ENCODE measurements at regions not wholly inside any gene's neighbourhood (a gene's known extent, or its start where the extent isn't known, plus 50 kb on each side); places are given as distances from the start of the nearest gene placed in this dataset.

- no peak for DNase-seq (ENCODE audit: low read depth, low spot score)
- TF ChIP-seq CTCF (IDR thresholded peaks at IDR 0.05; ENCODE audit: low read depth, low read length) = no peak
- H3K27me3 ChIP-seq (ENCODE audit: control insufficient read depth, insufficient read depth, low read length) = no peaks in the 10 kb centered on the region
- no peaks in the 10 kb centered on the region for H3K9me3 ChIP-seq (ENCODE audit: control insufficient read depth, insufficient read depth, low read length)
- POLR2A ChIA-PET = no interaction called here
- no peak overlapping the region for H3K4me3 ChIP-seq (ENCODE audit: low read depth, low read length)
- CTCF ChIA-PET = interaction anchor here (0.6 kb wide), 1 partner anchor 38 kb away, joined by 3 read pairs; no protein-coding TSS in a partner anchor
- H3K27ac ChIP-seq (ENCODE audit: low read depth, low read length) = no peak overlapping the region
These were observed 56.1 kb upstream of the HAO2 start for GRCh38 chr1:119312500-119312899.

- no peak for TF ChIP-seq CTCF (IDR thresholded peaks at IDR 0.05; ENCODE audit: low read depth, low read length)
- H3K27ac ChIP-seq (ENCODE audit: low read depth, low read length) = no peak overlapping the region
- H3K27me3 ChIP-seq (ENCODE audit: control insufficient read depth, insufficient read depth, low read length) = no peaks in the 10 kb centered on the region
- ChIA-PET CTCF (interaction anchor here (0.9 to 1.1 kb wide), 2 partner anchors 38 to 39 kb away, joined by 3 read pairs; no protein-coding TSS in a partner anchor), POLR2A (no interaction called here)
- no peak overlapping the region for H3K4me3 ChIP-seq (ENCODE audit: low read depth, low read length)
- no peaks in the 10 kb centered on the region for H3K9me3 ChIP-seq (ENCODE audit: control insufficient read depth, insufficient read depth, low read length)
- DNase-seq (ENCODE audit: low read depth, low spot score) = no peak
These were observed 54.4 kb upstream of the HAO2 start for GRCh38 chr1:119314001-119314796.

- ChIA-PET CTCF (interaction anchor here (0.5 kb wide), 1 partner anchor 926 kb away, joined by 3 read pairs; no protein-coding TSS in a partner anchor), POLR2A (no interaction called here)
- Histone ChIP-seq H3K27me3 (ENCODE audit: control insufficient read depth, insufficient read depth, low read length) (no peaks in the 10 kb centered on the region), H3K9me3 (ENCODE audit: control insufficient read depth, insufficient read depth, low read length) (no peaks in the 10 kb centered on the region), H3K4me3 (ENCODE audit: low read depth, low read length) (no peak overlapping the region), H3K27ac (ENCODE audit: low read depth, low read length) (peak overlapping the region; percentile 21)
- no peak for TF ChIP-seq CTCF (IDR thresholded peaks at IDR 0.05; ENCODE audit: low read depth, low read length)
- no peak for DNase-seq (ENCODE audit: low read depth, low spot score)
These were observed 51.6 kb upstream of the HAO2 start for GRCh38 chr1:119316870-119317416.

- no peak overlapping the region for H3K4me3 ChIP-seq (ENCODE audit: low read depth, low read length)
- POLR2A ChIA-PET = no interaction called here
- H3K9me3 ChIP-seq (ENCODE audit: control insufficient read depth, insufficient read depth, low read length) = no peaks in the 10 kb centered on the region
- no peak overlapping the region for H3K27ac ChIP-seq (ENCODE audit: low read depth, low read length)
- no peak for TF ChIP-seq CTCF (IDR thresholded peaks at IDR 0.05; ENCODE audit: low read depth, low read length)
- no peaks in the 10 kb centered on the region for H3K27me3 ChIP-seq (ENCODE audit: control insufficient read depth, insufficient read depth, low read length)
- CTCF ChIA-PET = no interaction called here
- DNase-seq (ENCODE audit: low read depth, low spot score) = no peak
These were observed 49.9 kb upstream of the HAO2 start for GRCh38 chr1:119318466-119319309.
